K562 (cell line): ENCODE measurements at regions not wholly inside any gene's neighbourhood (a gene's known extent, or its start where the extent isn't known, plus 50 kb on each side); places are given as distances from the start of the nearest gene placed in this dataset.

ENCODE experiments used
- EGR1 ChIP-seq: fragments of 450-650 bp; conservative IDR thresholded peaks from 2 replicates; pipeline ENCODE4 v1.6.1; 2017; ENCODE audit warnings: mild to moderate bottlenecking
- ETV5 ChIP-seq: sonication (generic); formaldehyde crosslinking; IDR thresholded peaks from 2 replicates; pipeline ENCODE4 v1.4.0; 2020; ENCODE audit warnings: low read depth, mild to moderate bottlenecking, missing genetic modification reagents
- FOXP1 ChIP-seq: sonication (generic); formaldehyde crosslinking; IDR thresholded peaks from 2 replicates; pipeline ENCODE4 v1.8.0; 2022; ENCODE audit warnings: mild to moderate bottlenecking, missing genetic modification reagents
- HCFC1 ChIP-seq: IDR thresholded peaks from 2 replicates; pipeline ENCODE4 v1.6.1; 2012; ENCODE audit warnings: low read depth, low read length, improper control_type of control experiment
- SREBF1 ChIP-seq: fragments of 150-350 bp; IDR thresholded peaks from 2 replicates; pipeline ENCODE4 v1.6.1; 2014; ENCODE audit warnings: antibody characterized with exemption, low read depth, low read length, borderline replicate concordance
- TCF7L2 ChIP-seq: fragments of 150-350 bp; IDR thresholded peaks from 2 replicates; pipeline ENCODE4 v1.6.1; 2016; ENCODE audit warnings: low read depth, mild to moderate bottlenecking, low read length, moderate library complexity
- TF ChIP-seq, protein P1 (sequence below), 3 experiments: IDR thresholded peaks in 2 of 3; conservative IDR thresholded peaks in 1 of 3; 2 replicates each; pipeline ENCODE4 v1.5.1; 2011 to 2012; ENCODE audit warnings: low read length in 3 of 3, mild to moderate bottlenecking in 3 of 3, control low read depth in 2 of 3, improper control_type of control experiment in 1 of 3, inconsistent platforms in 1 of 3, low read depth in 1 of 3, mixed read lengths in 1 of 3, moderate library complexity in 1 of 3; ENCODE audit not compliant: insufficient read depth in 2 of 3
- TF ChIP-seq, protein P2 (sequence below): fragments of 450-650 bp; formaldehyde crosslinking; IDR thresholded peaks from 2 replicates; pipeline ENCODE4 v1.4.0; 2022; ENCODE audit warnings: missing genetic modification characterization
- TF ChIP-seq, protein P3 (sequence below): fragments of 450-650 bp; IDR thresholded peaks from 2 replicates; pipeline ENCODE4 v1.6.1; 2016
- TF ChIP-seq, protein P4 (sequence below): sonication (generic); formaldehyde crosslinking; IDR thresholded peaks from 2 replicates; pipeline ENCODE4 v1.8.0; 2022; ENCODE audit warnings: mild to moderate bottlenecking, missing genetic modification reagents

DNA sequence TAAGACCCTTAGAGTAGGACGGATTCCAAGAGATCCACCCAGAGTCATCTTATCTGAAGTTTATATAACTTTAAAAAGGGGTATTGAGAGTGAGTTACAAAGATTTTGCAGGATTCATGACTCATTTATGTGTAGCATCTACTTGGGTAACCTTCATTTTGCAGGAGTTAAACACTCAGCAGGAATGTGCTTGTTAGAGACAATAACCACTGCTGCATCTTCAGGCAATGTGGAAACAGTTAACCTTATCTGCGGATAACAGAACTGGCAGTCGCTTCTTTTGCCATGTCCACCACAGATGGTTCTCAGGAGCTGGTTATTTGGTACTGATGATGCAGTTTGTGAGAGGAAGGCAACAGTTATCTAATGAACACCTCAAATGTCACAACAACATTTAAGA, 417.9 kb upstream of the DDI1 start:
- TF ChIP-seq, protein P1, sequence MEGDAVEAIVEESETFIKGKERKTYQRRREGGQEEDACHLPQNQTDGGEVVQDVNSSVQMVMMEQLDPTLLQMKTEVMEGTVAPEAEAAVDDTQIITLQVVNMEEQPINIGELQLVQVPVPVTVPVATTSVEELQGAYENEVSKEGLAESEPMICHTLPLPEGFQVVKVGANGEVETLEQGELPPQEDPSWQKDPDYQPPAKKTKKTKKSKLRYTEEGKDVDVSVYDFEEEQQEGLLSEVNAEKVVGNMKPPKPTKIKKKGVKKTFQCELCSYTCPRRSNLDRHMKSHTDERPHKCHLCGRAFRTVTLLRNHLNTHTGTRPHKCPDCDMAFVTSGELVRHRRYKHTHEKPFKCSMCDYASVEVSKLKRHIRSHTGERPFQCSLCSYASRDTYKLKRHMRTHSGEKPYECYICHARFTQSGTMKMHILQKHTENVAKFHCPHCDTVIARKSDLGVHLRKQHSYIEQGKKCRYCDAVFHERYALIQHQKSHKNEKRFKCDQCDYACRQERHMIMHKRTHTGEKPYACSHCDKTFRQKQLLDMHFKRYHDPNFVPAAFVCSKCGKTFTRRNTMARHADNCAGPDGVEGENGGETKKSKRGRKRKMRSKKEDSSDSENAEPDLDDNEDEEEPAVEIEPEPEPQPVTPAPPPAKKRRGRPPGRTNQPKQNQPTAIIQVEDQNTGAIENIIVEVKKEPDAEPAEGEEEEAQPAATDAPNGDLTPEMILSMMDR (IDR thresholded peaks at IDR 0.05 in 2 of 3, conservative IDR thresholded peaks at IDR 0.05 in 1 of 3; ENCODE audit: insufficient read depth in 2 of 3, low read depth in 1 of 3, low read length in 3 of 3): no peak
- TF ChIP-seq HCFC1: no peak
- no peak for TF ChIP-seq EGR1
- TF ChIP-seq, protein P2, sequence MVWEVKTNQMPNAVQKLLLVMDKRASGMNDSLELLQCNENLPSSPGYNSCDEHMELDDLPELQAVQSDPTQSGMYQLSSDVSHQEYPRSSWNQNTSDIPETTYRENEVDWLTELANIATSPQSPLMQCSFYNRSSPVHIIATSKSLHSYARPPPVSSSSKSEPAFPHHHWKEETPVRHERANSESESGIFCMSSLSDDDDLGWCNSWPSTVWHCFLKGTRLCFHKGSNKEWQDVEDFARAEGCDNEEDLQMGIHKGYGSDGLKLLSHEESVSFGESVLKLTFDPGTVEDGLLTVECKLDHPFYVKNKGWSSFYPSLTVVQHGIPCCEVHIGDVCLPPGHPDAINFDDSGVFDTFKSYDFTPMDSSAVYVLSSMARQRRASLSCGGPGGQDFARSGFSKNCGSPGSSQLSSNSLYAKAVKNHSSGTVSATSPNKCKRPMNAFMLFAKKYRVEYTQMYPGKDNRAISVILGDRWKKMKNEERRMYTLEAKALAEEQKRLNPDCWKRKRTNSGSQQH (CRISPR knock-in tag): no peak
- TF ChIP-seq, protein P3, sequence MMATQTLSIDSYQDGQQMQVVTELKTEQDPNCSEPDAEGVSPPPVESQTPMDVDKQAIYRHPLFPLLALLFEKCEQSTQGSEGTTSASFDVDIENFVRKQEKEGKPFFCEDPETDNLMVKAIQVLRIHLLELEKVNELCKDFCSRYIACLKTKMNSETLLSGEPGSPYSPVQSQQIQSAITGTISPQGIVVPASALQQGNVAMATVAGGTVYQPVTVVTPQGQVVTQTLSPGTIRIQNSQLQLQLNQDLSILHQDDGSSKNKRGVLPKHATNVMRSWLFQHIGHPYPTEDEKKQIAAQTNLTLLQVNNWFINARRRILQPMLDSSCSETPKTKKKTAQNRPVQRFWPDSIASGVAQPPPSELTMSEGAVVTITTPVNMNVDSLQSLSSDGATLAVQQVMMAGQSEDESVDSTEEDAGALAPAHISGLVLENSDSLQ: no peak
- no peak for TF ChIP-seq ETV5
- no peak for TF ChIP-seq SREBF1
- TF ChIP-seq, protein P4, sequence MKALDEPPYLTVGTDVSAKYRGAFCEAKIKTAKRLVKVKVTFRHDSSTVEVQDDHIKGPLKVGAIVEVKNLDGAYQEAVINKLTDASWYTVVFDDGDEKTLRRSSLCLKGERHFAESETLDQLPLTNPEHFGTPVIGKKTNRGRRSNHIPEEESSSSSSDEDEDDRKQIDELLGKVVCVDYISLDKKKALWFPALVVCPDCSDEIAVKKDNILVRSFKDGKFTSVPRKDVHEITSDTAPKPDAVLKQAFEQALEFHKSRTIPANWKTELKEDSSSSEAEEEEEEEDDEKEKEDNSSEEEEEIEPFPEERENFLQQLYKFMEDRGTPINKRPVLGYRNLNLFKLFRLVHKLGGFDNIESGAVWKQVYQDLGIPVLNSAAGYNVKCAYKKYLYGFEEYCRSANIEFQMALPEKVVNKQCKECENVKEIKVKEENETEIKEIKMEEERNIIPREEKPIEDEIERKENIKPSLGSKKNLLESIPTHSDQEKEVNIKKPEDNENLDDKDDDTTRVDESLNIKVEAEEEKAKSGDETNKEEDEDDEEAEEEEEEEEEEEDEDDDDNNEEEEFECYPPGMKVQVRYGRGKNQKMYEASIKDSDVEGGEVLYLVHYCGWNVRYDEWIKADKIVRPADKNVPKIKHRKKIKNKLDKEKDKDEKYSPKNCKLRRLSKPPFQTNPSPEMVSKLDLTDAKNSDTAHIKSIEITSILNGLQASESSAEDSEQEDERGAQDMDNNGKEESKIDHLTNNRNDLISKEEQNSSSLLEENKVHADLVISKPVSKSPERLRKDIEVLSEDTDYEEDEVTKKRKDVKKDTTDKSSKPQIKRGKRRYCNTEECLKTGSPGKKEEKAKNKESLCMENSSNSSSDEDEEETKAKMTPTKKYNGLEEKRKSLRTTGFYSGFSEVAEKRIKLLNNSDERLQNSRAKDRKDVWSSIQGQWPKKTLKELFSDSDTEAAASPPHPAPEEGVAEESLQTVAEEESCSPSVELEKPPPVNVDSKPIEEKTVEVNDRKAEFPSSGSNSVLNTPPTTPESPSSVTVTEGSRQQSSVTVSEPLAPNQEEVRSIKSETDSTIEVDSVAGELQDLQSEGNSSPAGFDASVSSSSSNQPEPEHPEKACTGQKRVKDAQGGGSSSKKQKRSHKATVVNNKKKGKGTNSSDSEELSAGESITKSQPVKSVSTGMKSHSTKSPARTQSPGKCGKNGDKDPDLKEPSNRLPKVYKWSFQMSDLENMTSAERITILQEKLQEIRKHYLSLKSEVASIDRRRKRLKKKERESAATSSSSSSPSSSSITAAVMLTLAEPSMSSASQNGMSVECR (CRISPR knock-in tag): no peak
- TF ChIP-seq FOXP1: no peak
- no peak for TF ChIP-seq TCF7L2
